ENCODE measurements at regions not wholly inside any gene's neighbourhood (a gene's known extent, or its start where the extent isn't known, plus 50 kb on each side); places are given as distances from the start of the nearest gene placed in this dataset.
A peak's percentile ranks its signal among the peaks of the same experiment; 100 is the strongest.

DNA sequence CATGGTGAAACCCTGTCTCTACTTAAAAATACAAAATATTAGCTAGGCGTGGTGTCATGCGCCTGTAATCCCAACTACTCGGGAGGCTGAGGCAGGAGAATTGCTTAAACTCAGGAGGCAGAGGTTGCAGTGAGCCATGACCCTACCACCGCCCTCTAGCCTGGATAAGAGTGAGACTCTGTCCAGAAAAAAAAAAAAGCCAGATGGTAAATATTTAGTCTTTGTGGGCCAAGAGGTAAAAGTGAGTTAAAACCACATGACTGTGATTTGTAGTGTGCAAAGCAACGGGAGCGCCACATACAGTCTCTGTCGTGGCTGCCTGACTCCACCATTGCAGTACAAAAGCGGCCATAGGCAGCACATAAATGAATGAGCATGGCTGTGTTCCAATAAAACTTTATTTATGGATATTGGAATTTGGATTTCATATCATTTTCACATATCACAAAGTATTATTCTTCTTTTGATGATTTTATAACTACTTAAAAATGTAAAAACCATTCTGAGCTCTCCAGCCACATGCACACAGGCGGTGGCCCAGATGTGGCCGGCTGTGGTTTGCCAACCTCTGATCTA is 51.8 kb upstream of the CASZ1 start:
- Histone ChIP-seq H3K36me3 (ENCODE audit: control insufficient read depth, insufficient read depth, low read length) (no peaks in the 10 kb centered on the region), H3K27ac (ENCODE audit: low read length) (no peak overlapping the region), H3K4me1 (ENCODE audit: control insufficient read depth, insufficient read depth, low read length) (peaks cover 11% of the 10 kb centered on the region), H3K27me3 (ENCODE audit: control insufficient read depth, insufficient read depth, low read length) (peaks cover 2% of the 10 kb centered on the region), H3K9me3 (replicated peaks; ENCODE audit: control insufficient read depth, low read depth, low read length) (peaks cover 13% of the 10 kb centered on the region), H3K4me3 (ENCODE audit: low read length) (no peak overlapping the region)
- DNase-seq, result no peak
- 64% methylated on average over 6 of the region's 10 CpGs for WGBS (ENCODE audit: insufficient coverage)

- H3K4me3 ChIP-seq (ENCODE audit: low read length), result no peak overlapping the region
- peaks cover 11% of the 10 kb centered on the region for H3K4me1 ChIP-seq (ENCODE audit: control insufficient read depth, insufficient read depth, low read length)
- H3K36me3 ChIP-seq (ENCODE audit: control insufficient read depth, insufficient read depth, low read length), result no peaks in the 10 kb centered on the region
- peaks cover 2% of the 10 kb centered on the region for H3K27me3 ChIP-seq (ENCODE audit: control insufficient read depth, insufficient read depth, low read length)
- peaks cover 4% of the 10 kb centered on the region for H3K9me3 ChIP-seq (replicated peaks; ENCODE audit: control insufficient read depth, low read depth, low read length)
- no peak for DNase-seq
- H3K27ac ChIP-seq (ENCODE audit: low read length), result no peak overlapping the region
- 67% methylated on average over 3 of the region's 7 CpGs for WGBS (ENCODE audit: insufficient coverage)
Measured at GRCh38 chr1:10850026-10850425, 53.6 kb upstream of the CASZ1 start.

DNA sequence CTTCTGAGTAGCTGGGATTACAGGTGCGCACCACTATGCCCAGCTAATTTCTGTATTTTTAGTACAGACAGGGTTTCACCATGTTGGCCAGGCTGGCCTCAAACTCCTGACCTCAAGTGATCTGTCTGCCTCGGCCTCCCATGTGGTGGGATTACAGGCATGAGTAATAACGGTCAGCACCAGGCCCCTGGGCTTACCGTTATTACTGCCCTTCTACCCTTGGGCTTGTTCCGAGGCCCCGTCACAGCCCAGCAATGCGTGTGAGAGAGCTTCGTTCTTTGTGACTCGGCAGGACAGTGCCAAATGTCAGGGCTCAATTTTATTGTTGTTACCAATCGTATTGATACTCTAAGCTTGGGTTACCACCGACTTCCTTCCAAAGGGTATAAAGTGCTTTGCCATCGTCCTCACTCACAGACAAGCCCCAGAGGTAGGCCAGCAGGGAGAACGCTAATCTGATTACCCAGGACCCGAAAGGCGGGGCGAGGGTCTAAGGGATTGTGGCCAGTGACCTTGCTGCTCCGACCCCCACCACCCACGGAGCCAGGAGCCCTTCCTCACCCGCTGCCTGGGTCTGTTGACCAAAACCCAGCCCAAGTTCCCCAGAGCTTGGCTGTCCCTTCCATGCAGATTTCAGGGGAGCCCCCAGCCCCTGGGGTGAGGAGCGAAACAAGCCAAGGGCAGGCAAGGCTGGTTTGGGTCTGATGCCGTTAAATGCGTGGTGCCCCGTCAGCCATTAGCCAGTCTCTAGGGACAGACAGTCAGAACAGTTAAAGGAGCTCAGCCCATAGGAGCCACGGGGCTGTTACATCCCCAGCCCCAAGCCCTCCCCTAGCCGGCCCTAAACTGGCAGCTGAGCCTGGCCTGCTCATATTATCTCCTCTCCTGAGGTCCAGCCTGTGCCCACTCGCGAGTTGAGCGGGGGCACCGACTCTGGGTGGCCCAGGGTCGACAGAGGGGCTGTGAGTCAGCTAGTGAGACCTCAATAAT is 54.9 kb upstream of the CASZ1 start:
- no peaks in the 10 kb centered on the region for H3K36me3 ChIP-seq (ENCODE audit: control insufficient read depth, insufficient read depth, low read length)
- peak overlapping the region; percentile 6 for H3K27ac ChIP-seq (ENCODE audit: low read length)
- no peak overlapping the region for H3K4me3 ChIP-seq (ENCODE audit: low read length)
- H3K4me1 ChIP-seq (ENCODE audit: control insufficient read depth, insufficient read depth, low read length), result peaks cover 21% of the 10 kb centered on the region
- peaks cover 2% of the 10 kb centered on the region for H3K27me3 ChIP-seq (ENCODE audit: control insufficient read depth, insufficient read depth, low read length)
- H3K9me3 ChIP-seq (replicated peaks; ENCODE audit: control insufficient read depth, low read depth, low read length), result peaks cover 8% of the 10 kb centered on the region
- WGBS (ENCODE audit: insufficient coverage), result 53% methylated on average over 21 of the region's 30 CpGs
- DNase-seq, result no peak

- peaks cover 28% of the 10 kb centered on the region for H3K4me1 ChIP-seq (ENCODE audit: control insufficient read depth, insufficient read depth, low read length)
- 84% methylated on average over 5 of the region's 8 CpGs for WGBS (ENCODE audit: insufficient coverage)
- DNase-seq, result no peak
- H3K4me3 ChIP-seq (ENCODE audit: low read length), result no peak overlapping the region
- no peaks in the 10 kb centered on the region for H3K36me3 ChIP-seq (ENCODE audit: control insufficient read depth, insufficient read depth, low read length)
- H3K9me3 ChIP-seq (replicated peaks; ENCODE audit: control insufficient read depth, low read depth, low read length), result peaks cover 5% of the 10 kb centered on the region
- H3K27ac ChIP-seq (ENCODE audit: low read length), result peak overlapping the region; percentile 35
- peaks cover 2% of the 10 kb centered on the region for H3K27me3 ChIP-seq (ENCODE audit: control insufficient read depth, insufficient read depth, low read length)
Measured at GRCh38 chr1:10852018-10852417, 55.6 kb upstream of the CASZ1 start.

DNA sequence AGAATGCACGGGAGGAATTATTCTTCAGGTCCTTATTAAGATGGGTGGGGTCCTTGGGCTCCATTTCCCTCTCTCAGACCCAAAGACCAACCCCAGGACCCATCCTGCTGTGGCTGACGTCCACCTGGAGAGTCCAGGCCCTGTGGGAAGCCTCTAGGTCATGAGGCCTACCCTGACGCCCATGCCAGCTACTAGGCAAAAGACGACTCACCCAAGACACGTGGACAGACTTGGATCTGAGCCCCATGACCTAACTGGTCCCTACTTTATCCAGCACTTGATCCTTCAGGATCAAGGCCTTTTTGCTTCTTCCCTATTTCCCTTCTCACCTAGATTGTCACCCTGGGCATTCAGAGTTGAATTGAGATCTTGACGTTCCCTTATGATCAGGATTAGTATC is 56.0 kb upstream of the CASZ1 start:
- Histone ChIP-seq H3K9me3 (replicated peaks; ENCODE audit: control insufficient read depth, low read depth, low read length) (peaks cover 5% of the 10 kb centered on the region), H3K36me3 (ENCODE audit: control insufficient read depth, insufficient read depth, low read length) (no peaks in the 10 kb centered on the region), H3K4me3 (ENCODE audit: low read length) (no peak overlapping the region), H3K27me3 (ENCODE audit: control insufficient read depth, insufficient read depth, low read length) (peaks cover 2% of the 10 kb centered on the region), H3K27ac (ENCODE audit: low read length) (peak overlapping the region; percentile 35), H3K4me1 (ENCODE audit: control insufficient read depth, insufficient read depth, low read length) (peaks cover 33% of the 10 kb centered on the region)
- no peak for DNase-seq
- WGBS (ENCODE audit: insufficient coverage), result 72% methylated on average over 5 of the region's 6 CpGs

GRCh38 chr1:10852998-10853520 is 56.6 kb upstream of the CASZ1 start:
- H3K4me3 ChIP-seq (ENCODE audit: low read length), result no peak overlapping the region
- H3K4me1 ChIP-seq (ENCODE audit: control insufficient read depth, insufficient read depth, low read length), result peaks cover 39% of the 10 kb centered on the region
- WGBS (ENCODE audit: insufficient coverage), result 87% methylated on average over 5 of the region's 6 CpGs
- peaks cover 2% of the 10 kb centered on the region for H3K27me3 ChIP-seq (ENCODE audit: control insufficient read depth, insufficient read depth, low read length)
- no peak for DNase-seq
- peaks cover 5% of the 10 kb centered on the region for H3K9me3 ChIP-seq (replicated peaks; ENCODE audit: control insufficient read depth, low read depth, low read length)
- no peaks in the 10 kb centered on the region for H3K36me3 ChIP-seq (ENCODE audit: control insufficient read depth, insufficient read depth, low read length)
- no peak overlapping the region for H3K27ac ChIP-seq (ENCODE audit: low read length)

GRCh38 chr1:10853701-10854100 is 57.3 kb upstream of the CASZ1 start:
- DNase-seq, result no peak
- H3K9me3 ChIP-seq (replicated peaks; ENCODE audit: control insufficient read depth, low read depth, low read length), result peaks cover 5% of the 10 kb centered on the region
- no peak overlapping the region for H3K4me3 ChIP-seq (ENCODE audit: low read length)
- no peak overlapping the region for H3K27ac ChIP-seq (ENCODE audit: low read length)
- 100% methylated on average over 1 of the region's 2 CpGs for WGBS (ENCODE audit: insufficient coverage)
- peaks cover 45% of the 10 kb centered on the region for H3K4me1 ChIP-seq (ENCODE audit: control insufficient read depth, insufficient read depth, low read length)
- H3K27me3 ChIP-seq (ENCODE audit: control insufficient read depth, insufficient read depth, low read length), result peaks cover 2% of the 10 kb centered on the region
- no peaks in the 10 kb centered on the region for H3K36me3 ChIP-seq (ENCODE audit: control insufficient read depth, insufficient read depth, low read length)

GRCh38 chr1:10854856-10855459 is 58.5 kb upstream of the CASZ1 start:
- Histone ChIP-seq H3K4me3 (ENCODE audit: low read length) (no peak overlapping the region), H3K27me3 (ENCODE audit: control insufficient read depth, insufficient read depth, low read length) (peaks cover 5% of the 10 kb centered on the region), H3K9me3 (replicated peaks; ENCODE audit: control insufficient read depth, low read depth, low read length) (peaks cover 5% of the 10 kb centered on the region), H3K36me3 (ENCODE audit: control insufficient read depth, insufficient read depth, low read length) (no peaks in the 10 kb centered on the region), H3K4me1 (ENCODE audit: control insufficient read depth, insufficient read depth, low read length) (peaks cover 48% of the 10 kb centered on the region), H3K27ac (ENCODE audit: low read length) (peak overlapping the region; percentile 90)
- 89% methylated on average over 9 of the region's 10 CpGs for WGBS (ENCODE audit: insufficient coverage)
- no peak for DNase-seq

DNA sequence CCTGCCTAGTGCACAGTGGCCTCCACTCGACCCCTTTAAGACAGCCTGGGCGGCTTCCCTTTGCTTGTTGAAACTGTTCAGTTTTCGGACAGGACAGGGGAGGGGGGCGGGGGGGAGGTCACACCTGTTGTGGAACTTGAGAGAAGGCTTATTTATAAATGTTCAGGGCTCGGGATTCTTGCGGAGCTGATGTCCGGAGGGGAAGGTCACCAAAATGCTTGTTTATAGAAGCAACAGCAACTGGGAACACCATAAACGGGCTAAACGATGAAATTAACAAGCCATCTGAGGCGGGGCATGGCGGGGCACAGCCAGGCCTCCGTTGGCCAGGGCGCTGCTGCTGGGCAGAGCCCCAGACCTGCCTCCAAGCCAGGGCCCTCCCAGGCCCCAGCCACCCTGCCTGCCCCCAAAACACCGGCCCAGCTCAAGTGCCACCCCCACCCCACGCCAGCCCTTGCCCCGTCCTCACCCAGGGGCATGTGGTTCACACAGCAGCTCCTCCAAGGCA is 59.8 kb upstream of the CASZ1 start:
- peak overlapping the region; percentile 90 for H3K27ac ChIP-seq (ENCODE audit: low read length)
- H3K27me3 ChIP-seq (ENCODE audit: control insufficient read depth, insufficient read depth, low read length), result peaks cover 11% of the 10 kb centered on the region
- H3K4me3 ChIP-seq (ENCODE audit: low read length), result no peak overlapping the region
- H3K4me1 ChIP-seq (ENCODE audit: control insufficient read depth, insufficient read depth, low read length), result peaks cover 59% of the 10 kb centered on the region
- peaks cover 5% of the 10 kb centered on the region for H3K9me3 ChIP-seq (replicated peaks; ENCODE audit: control insufficient read depth, low read depth, low read length)
- no peaks in the 10 kb centered on the region for H3K36me3 ChIP-seq (ENCODE audit: control insufficient read depth, insufficient read depth, low read length)
- WGBS (ENCODE audit: insufficient coverage), result 47% methylated on average over 11 of the region's 16 CpGs
- DNase-seq, result peak; percentile 70

Data from muscle of leg (tissue), 3 donors.